Muscle layer of duodenum (tissue), 2 donors: ENCODE measurements at regions not wholly inside any gene's neighbourhood (a gene's known extent, or its start where the extent isn't known, plus 50 kb on each side); places are given as distances from the start of the nearest gene placed in this dataset.

Experiments
- H3K27ac ChIP-seq: one replicate; pipeline ENCODE4 v1.7.0; 2013; ENCODE audit warnings: mild to moderate bottlenecking, low read length
- H3K27me3 ChIP-seq: one replicate; pipeline ENCODE4 v1.7.0; 2013; ENCODE audit warnings: low read depth, mild to moderate bottlenecking, control low read depth, low read length
- H3K36me3 ChIP-seq, 2 donors: one replicate each; pipeline ENCODE4 v1.7.0; 2013; ENCODE audit warnings: low read length in 2 of 2, control low read depth in 1 of 2, mild to moderate bottlenecking in 1 of 2; ENCODE audit not compliant: insufficient read depth in 2 of 2, control insufficient read depth in 1 of 2
- H3K4me1 ChIP-seq, 2 donors: one replicate each; pipeline ENCODE4 v1.7.0; 2013; ENCODE audit warnings: low read length in 2 of 2, mild to moderate bottlenecking in 2 of 2, control low read depth in 1 of 2, moderate library complexity in 1 of 2; ENCODE audit not compliant: insufficient read depth in 2 of 2, control insufficient read depth in 1 of 2
- H3K4me3 ChIP-seq, 2 donors: one replicate each; pipeline ENCODE4 v1.7.0; 2013; ENCODE audit warnings: low read length in 2 of 2, low read depth in 1 of 2, mild to moderate bottlenecking in 1 of 2
- H3K9me3 ChIP-seq, 2 donors: one replicate each; pipeline ENCODE4 v1.7.0; 2013; ENCODE audit warnings: low read length in 2 of 2, control low read depth in 1 of 2, mild to moderate bottlenecking in 1 of 2; ENCODE audit not compliant: control insufficient read depth in 1 of 2
- donor health status: healthy.

GRCh38 chr14:42248131-42248530, 641.5 kb downstream of the LRFN5 start:
- Histone ChIP-seq H3K27ac (no peak overlapping the region), H3K4me3 (no peak overlapping the region), H3K4me1 (no peaks in the 10 kb centered on the region), H3K27me3 (no peaks in the 10 kb centered on the region), H3K36me3 (no peaks in the 10 kb centered on the region), H3K9me3 (no peaks in the 10 kb centered on the region)

GRCh38 chr14:42241101-42241500, 634.4 kb downstream of the LRFN5 start:
- no peaks in the 10 kb centered on the region for H3K27me3 ChIP-seq
- no peak overlapping the region for H3K4me3 ChIP-seq
- H3K27ac ChIP-seq: no peak overlapping the region
- no peaks in the 10 kb centered on the region for H3K4me1 ChIP-seq
- H3K9me3 ChIP-seq: no peaks in the 10 kb centered on the region
- H3K36me3 ChIP-seq: no peaks in the 10 kb centered on the region

GRCh38 chr14:42229976-42230375, 623.3 kb downstream of the LRFN5 start:
- Histone ChIP-seq H3K9me3 (no peaks in the 10 kb centered on the region), H3K27me3 (no peaks in the 10 kb centered on the region), H3K27ac (no peak overlapping the region), H3K36me3 (no peaks in the 10 kb centered on the region), H3K4me1 (no peaks in the 10 kb centered on the region), H3K4me3 (no peak overlapping the region)

GRCh38 chr14:42229294-42229693, 622.6 kb downstream of the LRFN5 start:
- Histone ChIP-seq H3K36me3 (no peaks in the 10 kb centered on the region), H3K4me3 (no peak overlapping the region), H3K27me3 (no peaks in the 10 kb centered on the region), H3K9me3 (no peaks in the 10 kb centered on the region), H3K4me1 (no peaks in the 10 kb centered on the region), H3K27ac (no peak overlapping the region)

GRCh38 chr14:42228611-42229010, 621.9 kb downstream of the LRFN5 start:
- Histone ChIP-seq H3K4me3 (no peak overlapping the region), H3K27me3 (no peaks in the 10 kb centered on the region)

GRCh38 chr14:42224053-42224888, 617.6 kb downstream of the LRFN5 start:
- Histone ChIP-seq H3K4me1 (no peaks in the 10 kb centered on the region), H3K4me3 (no peak overlapping the region), H3K27ac (no peak overlapping the region), H3K36me3 (no peaks in the 10 kb centered on the region), H3K27me3 (no peaks in the 10 kb centered on the region), H3K9me3 (no peaks in the 10 kb centered on the region)

More at GRCh38 chr14:42228611-42229010, 621.9 kb downstream of the LRFN5 start:
- H3K4me1 ChIP-seq: no peaks in the 10 kb centered on the region
- no peak overlapping the region for H3K27ac ChIP-seq
- H3K36me3 ChIP-seq: no peaks in the 10 kb centered on the region
- no peaks in the 10 kb centered on the region for H3K9me3 ChIP-seq

GRCh38 chr14:42222924-42223471, 616.3 kb downstream of the LRFN5 start:
- no peaks in the 10 kb centered on the region for H3K9me3 ChIP-seq
- no peaks in the 10 kb centered on the region for H3K27me3 ChIP-seq
- H3K36me3 ChIP-seq: no peaks in the 10 kb centered on the region
- H3K4me1 ChIP-seq: no peaks in the 10 kb centered on the region
- no peak overlapping the region for H3K27ac ChIP-seq
- H3K4me3 ChIP-seq: no peak overlapping the region

- Histone ChIP-seq H3K4me1 (peaks cover 0 to 7% of the 10 kb centered on the region in 2 donors), H3K27me3 (no peaks in the 10 kb centered on the region), H3K27ac (no peak overlapping the region), H3K36me3 (no peaks in the 10 kb centered on the region), H3K4me3 (no peak overlapping the region), H3K9me3 (no peaks in the 10 kb centered on the region)
Observed at GRCh38 chr14:42214981-42215491, 608.4 kb downstream of the LRFN5 start.

GRCh38 chr14:42200957-42201356, 594.3 kb downstream of the LRFN5 start:
- Histone ChIP-seq H3K27me3 (no peaks in the 10 kb centered on the region), H3K36me3 (no peaks in the 10 kb centered on the region), H3K27ac (no peak overlapping the region), H3K9me3 (no peaks in the 10 kb centered on the region), H3K4me1 (no peaks in the 10 kb centered on the region), H3K4me3 (no peak overlapping the region)

- H3K9me3 ChIP-seq: no peaks in the 10 kb centered on the region
- H3K27me3 ChIP-seq: no peaks in the 10 kb centered on the region
- no peaks in the 10 kb centered on the region for H3K36me3 ChIP-seq
- H3K4me3 ChIP-seq: no peak overlapping the region
- H3K27ac ChIP-seq: no peak overlapping the region
- peaks cover 0 to 3% of the 10 kb centered on the region in 2 donors for H3K4me1 ChIP-seq
Observed at GRCh38 chr14:42198010-42198409, 591.3 kb downstream of the LRFN5 start.

- Histone ChIP-seq H3K4me3 (no peak overlapping the region), H3K4me1 (peaks cover 0 to 3% of the 10 kb centered on the region in 2 donors), H3K27me3 (no peaks in the 10 kb centered on the region), H3K36me3 (no peaks in the 10 kb centered on the region), H3K27ac (no peak overlapping the region), H3K9me3 (no peaks in the 10 kb centered on the region)
Observed at GRCh38 chr14:42192738-42193653, 586.3 kb downstream of the LRFN5 start.
